Activated CD4-positive, CD25-positive, alpha-beta regulatory T cell treated with anti-CD3 and anti-CD28 coated beads, Interleukin-2, amount 50 U/mL, for 16 hours (primary cell): ENCODE measurements at regions not wholly inside any gene's neighbourhood (a gene's known extent, or its start where the extent isn't known, plus 50 kb on each side); places are given as distances from the start of the nearest gene placed in this dataset.

Source experiments
- DNase-seq: peaks from one replicate; pipeline ENCODE4 v3.0.0-alpha.2; 2020; ENCODE audit warnings: low read depth, low spot score

DNA sequence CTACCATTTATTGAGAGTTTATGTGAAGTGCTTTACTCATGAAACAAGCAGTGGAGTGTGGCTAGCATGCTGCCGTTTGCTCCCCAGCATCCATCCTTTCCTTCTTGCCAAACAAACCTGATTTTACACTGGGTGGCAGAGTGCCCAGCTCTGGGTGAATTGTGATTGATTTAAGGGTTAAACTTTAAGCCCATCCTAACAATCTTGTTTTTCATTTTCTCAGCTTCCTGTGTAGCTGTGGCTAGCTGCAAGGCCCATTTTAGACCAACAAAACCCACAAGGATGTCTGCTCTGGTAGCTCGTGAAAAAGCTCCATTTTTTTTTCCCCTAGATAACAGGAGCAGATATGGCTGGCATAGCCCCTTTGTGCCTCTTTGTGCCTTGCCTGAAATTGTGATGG lies 77.7 kb upstream of the KCNG1 start:
- DNase-seq, result no peak

DNA sequence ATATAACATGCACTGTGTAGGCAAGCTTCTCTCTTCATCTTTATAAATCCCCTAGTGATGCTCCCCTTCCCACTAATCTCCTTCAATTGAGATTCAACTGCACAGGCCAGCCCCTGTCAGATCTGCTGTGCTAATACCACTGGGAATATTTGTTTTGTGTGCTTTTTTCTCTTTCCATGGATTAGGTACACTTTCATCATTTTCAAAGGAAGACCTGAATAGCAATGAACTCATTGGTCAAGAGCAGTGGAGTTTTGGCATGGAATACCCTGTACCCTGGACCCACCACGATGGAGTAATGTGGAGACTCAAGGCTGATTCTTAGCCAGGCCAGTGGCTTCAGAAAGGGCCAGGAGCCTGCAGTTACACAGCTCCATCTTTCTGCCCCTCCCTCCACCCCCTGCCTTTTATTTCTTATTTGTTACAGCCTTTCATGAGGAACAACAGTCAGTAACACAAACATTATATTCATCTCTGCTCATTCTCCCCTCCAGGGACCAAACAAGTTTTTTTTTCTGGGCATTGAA lies 75.4 kb upstream of the KCNG1 start:
- DNase-seq, result no peak

DNA sequence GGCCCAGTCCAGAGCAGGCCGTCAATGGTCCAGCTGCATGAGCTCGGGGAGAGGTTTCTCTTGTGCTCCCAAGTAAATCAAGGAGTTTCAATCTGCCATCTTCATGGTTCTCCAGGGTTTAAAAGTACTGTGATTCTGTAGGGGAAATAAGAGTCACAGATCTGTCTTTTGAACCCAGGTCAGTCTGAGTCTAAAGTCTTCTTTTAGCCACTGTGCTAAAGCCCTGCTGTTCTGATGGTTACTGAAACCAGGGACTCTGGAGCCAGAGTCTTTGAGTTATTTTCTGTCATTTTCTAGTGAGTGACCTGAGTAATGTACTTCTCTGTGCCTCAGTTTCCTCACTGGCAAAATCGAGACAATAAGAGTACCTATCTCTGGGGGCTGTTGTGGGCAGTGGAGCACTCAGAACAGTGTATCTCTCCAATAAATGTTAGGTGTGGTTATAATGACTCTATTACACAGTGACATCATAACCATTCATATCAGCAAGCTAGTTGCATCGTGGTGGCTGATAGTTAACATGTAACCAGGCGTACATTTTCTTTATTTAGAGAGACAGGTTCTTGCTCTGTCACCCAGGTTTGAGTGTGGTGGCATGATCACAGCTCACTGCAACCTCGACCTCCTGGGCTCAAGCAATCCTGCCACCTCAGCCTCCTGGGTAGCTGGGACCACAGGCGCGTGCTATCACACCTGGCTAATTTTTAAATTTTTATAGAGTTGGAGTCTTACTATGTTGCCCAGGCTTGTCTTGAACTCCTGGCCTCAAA lies 74.6 kb upstream of the KCNG1 start:
- DNase-seq, result no peak

DNA sequence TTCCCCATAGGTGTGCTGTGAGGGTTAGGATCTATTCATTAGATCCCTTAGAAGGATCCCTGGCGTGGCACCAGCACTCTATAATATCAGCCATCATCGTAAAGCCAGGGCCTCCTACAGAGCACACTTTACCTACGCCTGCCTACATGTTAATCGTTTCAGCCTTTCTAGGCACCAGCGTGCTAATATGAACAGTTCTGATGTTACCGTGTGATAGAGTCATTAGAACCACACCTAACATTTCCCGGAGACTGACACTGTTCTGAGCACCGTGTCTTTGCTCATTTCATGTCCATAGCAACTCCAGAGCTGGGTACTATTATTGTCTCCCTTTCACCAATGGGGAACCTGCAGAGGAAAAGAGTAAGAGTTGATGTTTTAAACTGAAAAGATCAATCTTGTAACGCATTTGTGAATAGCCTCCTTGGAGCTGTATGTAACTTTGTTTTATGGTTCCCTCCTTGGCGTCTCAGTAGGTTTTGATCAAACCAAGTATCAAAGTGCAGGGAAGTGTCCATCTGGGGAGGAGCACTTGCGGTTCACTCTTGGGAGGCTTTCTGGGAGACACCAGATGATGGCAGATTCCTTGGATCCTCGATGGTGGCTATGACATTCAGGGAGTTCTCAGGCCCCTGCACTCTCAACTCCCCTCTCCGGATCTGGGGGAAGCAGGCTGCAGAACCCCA lies 73.8 kb upstream of the KCNG1 start:
- DNase-seq, result no peak

DNA sequence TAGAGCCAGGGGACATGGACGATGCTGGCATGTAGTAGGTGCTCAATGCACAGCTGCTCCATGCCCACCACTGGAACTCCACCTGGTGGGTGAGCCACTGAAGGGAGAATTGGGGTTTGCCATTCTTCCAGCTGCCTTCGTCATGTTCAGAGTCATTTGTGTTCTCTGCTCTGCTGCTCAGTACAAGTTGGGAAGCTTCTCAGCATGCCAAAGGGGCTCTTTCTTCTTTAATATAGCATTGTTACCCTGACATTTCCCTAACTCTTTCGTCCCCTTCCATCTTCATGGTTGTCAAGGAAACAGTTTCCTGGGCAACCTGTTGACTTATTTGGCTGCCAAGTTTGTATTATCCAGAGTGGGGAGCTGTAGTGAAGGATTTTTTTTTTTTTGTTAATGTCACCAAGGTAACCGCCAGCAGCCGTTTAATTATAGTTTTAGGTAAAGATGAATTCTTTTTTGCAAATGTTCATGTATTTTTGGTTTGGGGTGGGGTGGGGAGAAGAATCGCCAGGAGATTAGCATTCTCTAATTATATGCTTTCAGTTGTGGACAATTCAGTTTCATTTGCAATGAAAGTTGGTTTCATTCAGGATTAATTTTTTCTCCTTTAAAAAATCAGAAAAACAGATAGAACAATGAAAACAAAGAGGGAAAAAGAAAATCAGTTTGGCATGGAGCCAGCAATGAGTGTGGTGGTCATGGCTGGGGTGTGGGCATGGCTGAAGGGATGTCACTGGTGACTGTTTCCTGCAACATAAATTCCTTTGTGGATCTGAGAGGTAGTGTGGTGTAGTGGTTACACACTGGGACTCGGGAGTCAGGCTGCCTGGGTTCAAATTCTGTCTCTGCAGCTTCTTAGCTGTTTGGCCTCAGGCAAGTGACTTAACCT lies 73.0 kb upstream of the KCNG1 start:
- no peak for DNase-seq

DNA sequence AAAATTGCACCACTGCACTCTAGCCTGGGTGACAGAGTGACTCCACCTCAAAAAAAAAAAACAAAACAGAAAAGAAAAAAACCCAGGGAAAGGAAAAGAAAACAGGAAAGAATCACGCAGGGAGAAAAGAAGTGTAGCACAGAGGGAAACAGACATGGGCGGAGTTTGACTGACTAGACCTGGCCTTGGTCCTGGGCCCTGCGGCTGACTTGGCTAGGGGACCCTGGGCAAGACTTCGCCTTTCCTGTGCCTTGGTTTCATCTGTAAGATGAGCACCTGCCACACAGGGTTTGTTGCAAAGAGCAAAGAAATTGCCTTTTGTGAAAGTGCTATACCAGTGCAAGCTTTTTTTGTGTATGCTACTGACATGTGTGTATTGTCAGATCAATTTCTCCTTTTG lies 71.3 kb upstream of the KCNG1 start:
- DNase-seq, result no peak

DNA sequence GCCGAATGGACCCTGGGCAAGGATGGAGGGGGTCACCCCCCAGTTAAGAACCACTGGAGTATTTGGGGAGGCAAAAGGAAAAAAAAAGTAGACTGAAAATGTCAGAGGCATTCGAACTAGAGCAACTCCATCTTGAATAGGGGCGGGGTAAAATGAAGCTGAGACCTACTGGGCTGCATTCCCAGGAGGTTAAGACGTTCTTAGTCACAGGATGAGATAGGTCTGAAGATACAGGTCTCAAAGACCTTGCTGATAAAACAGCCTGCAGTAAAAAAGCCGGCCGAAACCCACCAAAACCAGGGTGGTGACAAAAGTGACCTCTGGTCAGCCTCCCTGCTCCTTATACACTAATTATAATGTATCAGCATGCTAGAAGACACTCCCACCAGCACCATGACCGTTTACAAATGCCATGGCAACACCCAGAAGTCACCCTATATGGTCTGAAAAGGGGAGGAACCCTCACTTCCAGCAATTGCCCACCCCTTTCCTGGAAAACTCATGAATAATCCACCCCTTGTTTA lies 70.4 kb upstream of the KCNG1 start:
- DNase-seq, result no peak

DNA sequence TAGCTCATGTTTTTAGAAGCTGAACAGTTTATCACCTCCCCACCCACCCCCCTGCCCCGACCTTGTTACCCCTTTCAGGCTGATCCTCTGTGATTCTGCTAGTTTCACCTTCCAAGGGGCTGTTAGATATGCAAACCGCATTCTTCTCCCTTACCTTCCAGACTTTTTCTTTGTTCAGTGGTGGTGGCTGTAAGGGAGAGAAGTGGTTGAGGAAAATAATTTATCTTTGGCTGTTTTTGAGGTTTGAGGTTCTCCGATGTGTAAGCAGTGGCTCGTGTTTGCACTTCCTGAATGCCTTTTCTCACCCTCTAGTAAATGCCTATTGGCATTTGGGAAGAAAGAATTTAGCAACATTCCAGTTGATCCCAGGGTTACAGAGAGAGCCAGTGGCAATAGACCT lies 69.4 kb upstream of the KCNG1 start:
- no peak for DNase-seq

DNA sequence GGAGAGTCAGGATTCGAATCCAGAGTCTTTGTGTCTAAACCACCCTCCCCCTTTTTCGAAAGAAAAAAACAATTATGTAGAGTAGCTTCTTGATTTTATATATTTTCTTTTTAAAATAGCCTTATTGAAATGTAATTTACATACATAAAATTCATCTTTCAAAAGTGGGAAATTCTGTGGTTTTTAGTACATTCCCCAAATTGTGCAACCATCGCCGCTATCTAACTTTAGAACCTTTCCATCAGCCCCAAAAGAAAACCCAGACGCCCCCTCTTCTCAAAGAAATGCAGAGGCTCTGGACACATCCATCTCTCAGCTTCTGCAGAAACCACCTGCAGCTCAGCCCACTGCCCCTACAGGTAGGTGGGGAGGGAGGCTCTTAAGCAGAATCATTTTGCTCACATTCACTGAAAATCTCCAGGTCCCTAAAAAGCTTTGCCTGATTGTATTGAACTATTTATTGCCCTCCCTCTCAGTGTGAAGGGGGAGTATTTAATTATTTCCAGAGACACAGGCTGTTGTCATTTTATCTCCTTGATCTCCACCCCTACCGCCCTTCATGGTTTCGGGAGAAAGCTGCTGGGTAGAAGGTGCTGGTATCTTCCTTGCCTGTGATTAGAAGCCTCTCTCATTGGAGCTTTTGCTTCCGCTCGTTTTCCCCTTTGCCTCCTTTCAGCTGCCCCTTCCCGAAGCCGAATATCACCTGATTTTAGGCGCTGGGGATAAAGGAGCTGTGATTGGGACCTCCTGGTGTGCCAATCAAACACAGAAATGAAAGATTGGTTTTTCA lies 68.7 kb upstream of the KCNG1 start:
- no peak for DNase-seq

DNA sequence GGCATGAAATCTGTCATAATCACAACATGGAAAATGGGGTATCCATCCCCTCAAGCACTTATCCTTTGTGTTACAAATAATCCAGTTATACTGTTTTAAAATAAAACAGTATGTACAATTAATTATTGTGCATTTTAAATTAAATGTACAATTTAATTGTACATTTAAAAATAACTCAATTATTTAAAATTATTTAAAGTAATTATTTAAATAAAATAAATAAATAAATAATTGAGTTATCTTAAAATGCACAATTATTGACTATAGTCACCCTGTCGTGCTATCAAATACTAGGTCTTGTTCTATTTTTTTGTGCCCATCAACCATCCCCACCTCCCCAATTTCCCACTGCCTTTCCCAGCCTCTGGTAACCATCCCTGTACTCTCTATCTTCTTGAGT lies 66.9 kb upstream of the KCNG1 start:
- DNase-seq, result no peak

DNA sequence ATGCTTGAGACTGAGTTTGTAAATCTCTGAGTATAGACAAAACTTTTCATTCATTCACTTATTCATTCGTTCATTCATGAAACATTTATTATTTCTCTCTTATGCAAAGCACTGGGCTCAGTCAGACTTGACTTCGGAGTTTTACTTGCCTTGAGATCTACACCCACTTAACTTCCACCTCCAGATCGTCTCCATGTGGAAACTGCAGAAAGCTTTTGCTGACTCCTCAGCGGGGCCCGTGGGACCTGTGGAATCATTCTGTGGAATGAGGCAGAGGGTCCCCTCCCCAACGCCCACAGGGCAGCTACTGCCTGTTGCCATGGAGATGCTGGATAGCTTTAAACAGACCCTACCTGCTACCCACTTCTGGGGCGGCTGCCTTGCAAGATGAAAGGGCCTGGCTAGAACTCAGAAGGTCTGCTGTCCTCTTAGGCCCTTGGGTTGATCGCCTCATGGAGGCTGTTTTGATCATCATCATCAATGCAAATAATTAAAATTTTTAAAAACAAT lies 66.4 kb upstream of the KCNG1 start:
- no peak for DNase-seq

DNA sequence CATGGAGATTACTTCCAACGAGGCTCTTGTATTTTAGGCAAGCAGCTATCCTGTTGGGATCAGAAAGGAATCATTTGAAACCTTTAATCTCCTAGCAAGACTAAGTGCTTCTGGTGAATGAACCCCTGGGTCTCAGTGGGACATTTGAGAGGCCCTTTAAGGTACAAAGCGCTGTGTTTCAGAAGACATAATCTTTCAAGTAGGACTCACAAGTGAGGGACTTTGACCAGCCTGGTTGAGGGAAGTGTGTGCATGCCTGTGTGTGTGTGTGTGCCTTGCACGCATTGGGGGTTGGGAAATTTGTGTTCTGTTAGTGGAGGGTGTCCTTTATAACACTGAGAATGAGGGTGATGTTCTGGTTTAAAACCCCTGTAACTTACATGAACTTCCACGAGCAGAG lies 64.4 kb upstream of the KCNG1 start:
- no peak for DNase-seq

DNA sequence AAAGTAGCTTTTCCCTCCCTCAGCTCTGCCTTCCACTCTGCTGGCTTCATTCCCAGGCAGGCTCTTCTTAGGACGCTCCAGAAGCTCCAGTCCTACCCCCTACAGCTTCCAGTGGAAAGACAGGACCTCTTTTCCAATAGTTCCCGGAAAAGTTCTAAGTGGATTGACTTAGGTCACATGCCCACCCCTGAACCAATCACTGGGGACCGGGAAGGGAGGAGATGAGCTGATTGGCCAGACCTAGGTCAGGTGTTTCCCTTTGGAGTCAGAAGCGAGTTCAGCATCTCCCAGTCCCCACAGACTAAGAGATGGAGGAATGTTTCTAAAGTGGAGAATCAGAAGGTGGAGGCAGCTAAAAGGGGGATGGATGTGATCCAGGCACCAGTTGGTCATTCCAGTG lies 62.9 kb upstream of the KCNG1 start:
- DNase-seq, result no peak

DNA sequence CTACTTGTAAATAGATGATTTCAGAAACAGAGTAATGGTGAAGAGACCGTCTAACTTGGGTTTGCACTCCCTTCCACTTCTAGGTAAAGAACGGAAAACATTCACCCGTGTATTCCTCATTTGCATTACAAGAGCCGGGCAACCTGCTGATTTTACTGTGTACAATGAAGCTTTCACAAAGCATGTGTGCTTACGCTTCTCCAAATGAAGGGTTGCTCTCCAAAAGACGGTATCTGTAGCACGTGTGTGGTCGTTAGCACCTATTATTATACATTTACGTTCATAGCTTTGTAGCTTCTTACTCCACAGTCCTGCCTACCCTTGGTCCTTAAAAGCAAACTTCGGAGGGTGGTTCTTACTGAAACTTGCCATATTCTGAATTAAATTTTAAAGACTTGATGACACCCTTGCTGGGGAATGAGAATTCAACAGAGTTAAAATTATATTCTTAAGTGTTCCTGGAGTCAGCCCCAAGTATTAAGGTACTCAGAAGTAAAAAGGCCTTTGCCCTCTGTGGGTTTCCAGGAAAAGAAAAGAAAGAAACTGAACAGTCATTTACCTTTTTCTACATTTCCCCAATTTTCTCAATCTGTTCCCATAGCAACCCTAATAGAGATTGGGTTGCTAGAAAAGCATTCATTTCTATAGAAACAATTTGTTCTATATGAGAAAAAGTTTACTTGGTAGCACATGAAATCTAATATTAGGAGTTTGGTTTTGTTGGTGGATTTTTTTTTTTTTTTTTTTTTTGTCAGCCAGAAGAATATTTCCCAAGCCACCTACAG lies 61.9 kb upstream of the KCNG1 start:
- no peak for DNase-seq

DNA sequence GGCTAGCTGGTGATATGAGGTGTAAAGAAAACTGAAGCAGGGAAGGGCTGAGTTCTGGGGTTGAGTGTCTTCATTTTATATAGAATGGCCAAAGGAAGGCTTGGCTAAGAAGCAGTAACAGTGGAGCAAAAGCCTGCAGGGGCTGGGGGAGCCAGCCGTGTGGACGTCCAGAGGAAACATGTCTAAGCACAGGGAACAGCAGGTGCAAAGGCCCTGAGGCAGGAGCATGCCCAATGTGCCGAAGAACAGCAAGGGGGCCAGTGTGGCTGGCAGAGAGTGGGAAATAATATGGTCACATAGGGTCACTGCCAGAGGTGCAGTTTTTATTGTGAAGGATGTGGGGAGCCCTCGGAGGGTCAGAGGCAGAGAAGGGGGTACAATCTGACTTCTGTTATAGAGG lies 60.5 kb upstream of the KCNG1 start:
- DNase-seq, result no peak

DNA sequence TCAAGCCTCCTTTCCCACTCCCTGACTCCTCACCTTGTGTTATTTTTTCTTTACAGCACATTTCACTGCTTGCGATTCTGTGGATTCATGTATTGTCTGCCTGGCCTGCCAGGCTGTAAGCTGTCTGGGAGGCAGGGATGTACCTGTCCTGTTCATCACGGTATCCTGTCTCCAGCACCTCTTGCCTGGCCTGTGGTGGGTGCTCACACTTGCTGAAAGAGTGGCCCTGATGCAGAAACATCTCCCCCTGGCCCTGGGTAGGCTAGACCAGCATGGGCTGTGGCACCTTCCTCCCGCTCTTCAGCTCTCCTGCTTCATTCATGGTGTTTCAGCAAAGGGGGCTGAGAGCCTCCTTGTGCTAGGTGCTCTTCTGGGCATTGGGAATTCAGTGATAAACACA lies 60.1 kb upstream of the KCNG1 start:
- no peak for DNase-seq

DNA sequence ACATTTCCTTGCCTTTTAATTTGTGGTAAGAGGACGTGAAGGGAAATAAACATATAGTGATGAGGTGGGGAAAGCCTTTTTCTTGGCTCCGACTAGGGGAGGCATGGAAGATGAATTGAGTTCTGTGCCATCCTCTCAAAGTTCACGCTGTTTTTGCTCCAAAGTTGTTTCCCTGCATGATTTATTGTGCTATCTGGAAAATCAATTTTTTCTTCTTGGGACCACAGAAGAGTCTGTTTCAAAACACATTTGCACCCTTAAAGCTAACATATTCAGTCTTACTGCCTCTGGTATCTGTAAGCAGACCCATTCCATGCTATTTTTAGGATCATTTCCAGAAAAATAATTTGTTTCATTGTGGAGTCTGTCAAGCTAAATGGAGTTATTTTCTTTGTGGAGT lies 57.6 kb upstream of the KCNG1 start:
- no peak for DNase-seq

DNA sequence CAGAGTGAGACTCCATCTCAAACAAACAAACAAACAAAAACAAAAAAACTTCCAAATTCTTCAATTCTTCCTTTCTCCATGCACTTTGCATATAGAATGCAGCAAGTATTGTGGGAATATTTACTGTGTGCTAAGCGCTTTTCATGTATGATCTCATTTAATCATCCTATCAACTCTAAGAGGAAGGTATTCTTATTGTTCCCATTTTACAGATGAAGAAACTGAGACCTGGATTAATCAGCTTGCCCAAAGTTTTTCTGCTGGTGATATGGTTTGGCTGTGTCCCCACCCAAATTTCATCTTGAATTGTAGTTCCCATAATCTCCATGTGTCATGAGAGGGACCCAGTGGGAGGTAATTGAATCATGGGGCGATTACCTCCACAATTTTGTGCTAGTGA lies 56.6 kb upstream of the KCNG1 start:
- no peak for DNase-seq

DNA sequence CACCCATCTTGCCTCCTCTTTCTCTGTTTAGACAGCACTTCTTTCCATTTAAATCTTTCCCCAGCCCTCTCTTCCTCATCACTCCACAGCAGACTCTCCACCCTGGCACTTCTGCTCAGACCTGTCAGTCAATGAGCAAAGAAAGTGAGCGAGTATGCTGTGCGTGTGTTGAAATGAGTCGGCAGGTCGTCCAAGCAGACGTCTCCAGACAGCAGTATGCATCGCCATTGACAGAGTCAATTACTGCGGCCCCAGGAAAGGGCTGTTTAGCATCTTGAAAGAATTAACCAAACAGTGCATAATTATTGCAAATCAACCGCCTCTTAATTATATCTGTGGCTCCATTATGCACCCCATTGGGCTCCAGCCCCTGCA lies 54.8 kb upstream of the KCNG1 start:
- no peak for DNase-seq
